Activated B cell treated with CpG ODN at 0.5 μM for 24 hours (primary cell): ENCODE measurements at regions not wholly inside any gene's neighbourhood (a gene's known extent, or its start where the extent isn't known, plus 50 kb on each side); places are given as distances from the start of the nearest gene placed in this dataset.
"Not testable (repeated sequence)": the region's sequence is repeated elsewhere in the genome, so short reads cannot be mapped to it uniquely, and the experiment has no call there.

Source experiments
- ATAC-seq: fragments of 200-7000 bp; cut with Tn5 transposase; one replicate; pipeline ENCODE4 v1.10.0; 2021; ENCODE audit warnings: low read depth, mild to moderate bottlenecking, moderate library complexity
- CTCF ChIA-PET: fragments of 350-600 bp; sonication (Branson Sonifier 250); formaldehyde crosslinking; loops from one replicate; lab custom pipeline; 2021; ENCODE audit warnings: antibody characterized with exemption; lab: Charles Lee
- POLR2A ChIA-PET: fragments of 350-600 bp; sonication (Branson Sonifier 250); formaldehyde crosslinking; loops from one replicate; lab custom pipeline; 2021; ENCODE audit warnings: antibody characterized with exemption; lab: Charles Lee
- DNase-seq: peaks from one replicate; pipeline ENCODE4 v3.0.0; 2022
- H3K27ac Mint-ChIP-seq: one replicate; pipeline ENCODE4 v1.8.0; 2020; ENCODE audit warnings: mixed read lengths
- H3K27me3 Mint-ChIP-seq: one replicate; pipeline ENCODE4 v1.8.0; 2021; ENCODE audit warnings: mixed read lengths
- H3K36me3 Mint-ChIP-seq: one replicate; pipeline ENCODE4 v1.8.0; 2021; ENCODE audit warnings: low read depth, mixed read lengths
- H3K4me1 Mint-ChIP-seq: one replicate; pipeline ENCODE4 v1.8.0; 2021; ENCODE audit warnings: mixed read lengths
- H3K4me3 Mint-ChIP-seq: one replicate; pipeline ENCODE4 v1.8.0; 2020; ENCODE audit warnings: mild to moderate bottlenecking, mixed read lengths
- H3K9me3 Mint-ChIP-seq: one replicate; pipeline ENCODE4 v1.8.0; 2020; ENCODE audit warnings: mixed read lengths
- intact Hi-C: fragments of 100-400 bp; cut with micrococcal nuclease; formaldehyde crosslinking; loops from one replicate; pipeline ENCODE4 v1.15.1; 2024
- TF ChIP-seq, protein P1 (sequence below): fragments of 200-600 bp; IDR thresholded peaks from one replicate; pipeline ENCODE4 v1.8.0; 2022; ENCODE audit warnings: antibody characterized with exemption, mild to moderate bottlenecking

DNA sequence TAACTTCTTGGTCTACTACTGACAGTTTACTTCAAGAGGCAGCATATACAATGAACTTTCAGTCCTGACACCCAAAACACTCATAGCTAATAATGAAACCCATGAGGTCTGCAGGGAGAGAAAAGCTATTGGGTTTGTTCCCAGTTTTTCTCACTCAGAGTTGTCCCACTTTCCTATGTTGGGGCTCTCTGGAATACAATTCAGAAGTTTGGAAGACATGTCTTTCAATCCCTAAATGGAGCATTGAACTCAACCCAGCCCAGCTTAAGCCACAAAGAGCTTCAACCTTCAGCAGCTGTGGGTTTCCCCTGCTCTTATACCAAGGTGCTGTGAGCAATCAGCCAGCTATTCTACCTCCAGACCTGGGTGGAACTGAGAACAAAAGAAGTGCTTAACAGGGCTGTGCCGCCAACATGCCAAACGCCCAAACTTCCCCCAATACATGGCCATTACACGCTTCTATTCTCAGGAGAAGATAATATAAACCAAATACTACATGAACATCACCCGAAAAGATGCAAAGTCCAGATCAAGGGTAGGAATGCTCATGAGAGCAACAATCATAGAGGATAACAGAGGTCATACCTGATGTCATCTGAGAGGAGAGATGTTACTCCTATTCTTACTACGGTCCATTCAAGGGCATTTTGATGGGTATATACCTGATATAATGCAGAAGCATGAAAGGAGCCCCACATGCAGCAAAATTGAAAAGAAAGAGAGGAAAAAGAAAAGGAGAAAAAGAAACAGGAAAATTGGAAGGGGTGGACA is 131.2 kb upstream of the TGFBR2 start:
- TF ChIP-seq, protein P1, sequence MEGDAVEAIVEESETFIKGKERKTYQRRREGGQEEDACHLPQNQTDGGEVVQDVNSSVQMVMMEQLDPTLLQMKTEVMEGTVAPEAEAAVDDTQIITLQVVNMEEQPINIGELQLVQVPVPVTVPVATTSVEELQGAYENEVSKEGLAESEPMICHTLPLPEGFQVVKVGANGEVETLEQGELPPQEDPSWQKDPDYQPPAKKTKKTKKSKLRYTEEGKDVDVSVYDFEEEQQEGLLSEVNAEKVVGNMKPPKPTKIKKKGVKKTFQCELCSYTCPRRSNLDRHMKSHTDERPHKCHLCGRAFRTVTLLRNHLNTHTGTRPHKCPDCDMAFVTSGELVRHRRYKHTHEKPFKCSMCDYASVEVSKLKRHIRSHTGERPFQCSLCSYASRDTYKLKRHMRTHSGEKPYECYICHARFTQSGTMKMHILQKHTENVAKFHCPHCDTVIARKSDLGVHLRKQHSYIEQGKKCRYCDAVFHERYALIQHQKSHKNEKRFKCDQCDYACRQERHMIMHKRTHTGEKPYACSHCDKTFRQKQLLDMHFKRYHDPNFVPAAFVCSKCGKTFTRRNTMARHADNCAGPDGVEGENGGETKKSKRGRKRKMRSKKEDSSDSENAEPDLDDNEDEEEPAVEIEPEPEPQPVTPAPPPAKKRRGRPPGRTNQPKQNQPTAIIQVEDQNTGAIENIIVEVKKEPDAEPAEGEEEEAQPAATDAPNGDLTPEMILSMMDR = no peak
- ChIA-PET POLR2A (interaction anchor here (0.6 to 2.5 kb wide), 8 partner anchors 25 to 1359 kb away, joined by 3 to 14 read pairs (median 6); partner anchors contain the start of gene TGFBR2), CTCF (interaction anchor here (0.9 to 1.4 kb wide), 5 partner anchors 13 to 156 kb away, joined by 3 to 4 read pairs (median 3); no protein-coding TSS in a partner anchor)
- intact Hi-C loops = loop anchor here (1.0 to 10.0 kb wide), 5 partner anchors 25 to 1060 kb away; partner anchors contain the start of genes STT3B and TGFBR2
- Mint-ChIP-seq H3K36me3 (peaks cover 2% of the 10 kb centered on the region), H3K4me3 (peak overlapping the region; percentile 54), H3K27me3 (no peaks in the 10 kb centered on the region), H3K9me3 (peaks cover 5% of the 10 kb centered on the region), H3K27ac (peak overlapping the region; percentile 75), H3K4me1 (peaks cover 76% of the 10 kb centered on the region)
- DNase-seq (no peak), ATAC-seq (peak; percentile 94)

DNA sequence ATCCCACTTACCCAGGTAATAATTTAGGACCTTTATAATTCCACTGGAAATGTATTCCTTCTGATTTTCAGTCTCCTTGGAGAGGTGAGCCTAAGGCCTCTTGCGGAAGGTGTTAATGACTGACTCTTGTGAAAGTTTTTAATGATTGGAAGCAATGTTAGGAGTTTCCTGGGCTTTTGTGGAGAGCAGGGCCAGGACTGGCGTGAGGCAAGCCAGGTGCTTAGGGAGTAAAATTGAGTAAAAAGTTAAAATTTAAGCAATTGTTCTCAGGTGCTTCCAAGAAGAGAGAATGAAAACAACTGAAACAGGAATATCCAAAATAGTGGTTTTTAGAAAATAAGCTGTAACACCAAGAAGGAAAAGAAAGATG is 130.6 kb upstream of the TGFBR2 start:
- TF ChIP-seq, protein P1 = no peak
- ChIA-PET POLR2A (interaction anchor here (1.1 to 2.5 kb wide), 4 partner anchors 11 to 131 kb away, joined by 3 to 14 read pairs (median 6); partner anchors contain the start of gene TGFBR2), CTCF (interaction anchor here (0.9 kb wide), 1 partner anchor 157 kb away, joined by 3 read pairs; no protein-coding TSS in a partner anchor)
- Mint-ChIP-seq H3K4me1 (peaks cover 73% of the 10 kb centered on the region), H3K27ac (peak overlapping the region; percentile 64), H3K4me3 (peak overlapping the region; percentile 54), H3K9me3 (peaks cover 5% of the 10 kb centered on the region), H3K36me3 (peaks cover 2% of the 10 kb centered on the region), H3K27me3 (no peaks in the 10 kb centered on the region)
- DNase-seq (no peak), ATAC-seq (no peak)
- intact Hi-C loops = loop anchor here (1.0 to 10.0 kb wide), 5 partner anchors 25 to 1059 kb away; partner anchors contain the start of genes STT3B and TGFBR2

DNA sequence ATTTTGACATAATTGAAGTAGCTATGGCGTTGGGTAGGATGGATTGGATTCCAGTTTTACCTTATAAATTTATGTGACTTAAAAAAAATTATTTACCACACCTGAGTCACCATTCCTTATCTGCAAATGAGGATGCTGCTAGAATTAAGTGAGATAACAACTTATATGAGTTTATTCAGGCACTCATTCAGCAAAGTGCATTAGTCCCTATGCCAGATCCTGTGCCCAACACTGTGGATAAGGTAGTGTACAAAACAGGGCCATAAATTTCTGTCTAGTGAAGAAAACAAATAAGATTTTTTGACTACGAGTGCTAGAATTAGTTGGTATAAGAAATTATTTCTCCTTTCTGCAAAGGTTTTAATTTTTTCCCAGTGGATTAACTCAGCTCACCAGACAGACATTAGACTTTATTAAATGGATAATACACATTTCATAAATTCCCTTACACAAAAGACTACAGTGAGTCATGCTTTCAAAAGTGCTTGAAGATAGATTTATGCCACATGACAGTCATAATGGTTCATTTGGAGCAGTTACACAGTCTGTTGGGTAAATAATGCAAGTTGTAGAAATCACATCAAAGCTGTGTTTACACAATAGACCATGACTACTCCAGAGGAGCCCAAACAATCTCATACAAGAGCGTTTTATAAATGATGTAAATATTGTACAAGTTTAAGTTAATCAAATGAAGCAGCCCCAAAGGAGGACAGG is 129.9 kb upstream of the TGFBR2 start:
- intact Hi-C loops = loop anchor here (10.0 kb wide), 1 partner anchor 1058 kb away; the partner anchor contains the start of gene STT3B
- H3K27me3 Mint-ChIP-seq = no peaks in the 10 kb centered on the region
- POLR2A ChIA-PET = interaction anchor here (1.0 to 1.9 kb wide), 8 partner anchors 10 to 217 kb away, joined by 3 to 7 read pairs (median 4); partner anchors contain the start of gene TGFBR2
- H3K9me3 Mint-ChIP-seq = peaks cover 5% of the 10 kb centered on the region
- CTCF ChIA-PET = interaction anchor here (1.2 kb wide), 1 partner anchor 152 kb away, joined by 4 read pairs; no protein-coding TSS in a partner anchor
- peak overlapping the region; percentile 58 for H3K4me3 Mint-ChIP-seq
- H3K4me1 Mint-ChIP-seq = peaks cover 79% of the 10 kb centered on the region
- TF ChIP-seq, protein P1 = no peak
- peak overlapping the region; percentile 87 for H3K27ac Mint-ChIP-seq
- H3K36me3 Mint-ChIP-seq = peaks cover 2% of the 10 kb centered on the region
- ATAC-seq = peak; percentile 22
- DNase-seq = no peak

DNA sequence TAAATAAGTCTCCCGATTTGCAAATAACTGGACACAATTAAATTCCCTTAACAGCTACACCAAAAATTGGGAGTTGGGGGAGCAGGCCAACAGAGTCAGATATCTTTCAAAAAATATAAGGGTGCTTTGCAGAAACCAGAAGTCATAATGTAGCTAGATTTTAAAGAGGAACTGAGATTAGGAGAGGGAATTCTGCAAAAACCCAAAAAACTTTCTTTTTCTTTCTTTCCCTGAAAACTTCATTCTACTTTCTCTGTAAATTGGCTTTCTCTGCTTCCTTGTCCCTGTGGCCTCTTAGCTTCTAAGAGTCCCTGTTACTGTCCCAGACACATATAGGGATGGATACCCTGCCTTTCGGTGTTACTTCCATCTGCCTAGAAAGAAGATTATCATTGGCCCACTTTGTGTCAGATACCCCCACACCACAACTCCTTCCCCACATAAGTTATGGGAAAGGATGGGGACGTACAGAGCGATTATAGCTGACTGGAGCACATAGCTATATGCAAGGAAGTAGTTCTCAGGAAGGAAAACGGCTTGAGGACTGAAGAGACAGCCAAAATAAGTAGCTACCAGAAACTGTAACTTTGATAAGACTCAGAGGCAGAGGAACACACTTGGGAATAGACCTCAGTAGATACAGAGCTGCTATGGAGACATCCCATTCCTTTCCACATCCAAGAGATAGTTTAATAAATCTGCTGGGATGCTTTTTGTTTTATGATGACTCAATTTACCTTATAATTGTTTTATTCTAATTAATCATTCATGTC is 129.1 kb upstream of the TGFBR2 start:
- H3K36me3 Mint-ChIP-seq = peaks cover 2% of the 10 kb centered on the region
- intact Hi-C loops = loop anchor here (10.0 kb wide), 1 partner anchor 1057 kb away; the partner anchor contains the start of gene STT3B
- CTCF ChIA-PET = interaction anchor here (1.2 to 1.7 kb wide), 4 partner anchors 26 to 279 kb away, joined by 4 to 5 read pairs (median 4); no protein-coding TSS in a partner anchor
- H3K4me1 Mint-ChIP-seq = peaks cover 77% of the 10 kb centered on the region
- no peak for ATAC-seq
- TF ChIP-seq, protein P1 = no peak
- DNase-seq = no peak
- peak overlapping the region; percentile 87 for H3K27ac Mint-ChIP-seq
- no peaks in the 10 kb centered on the region for H3K27me3 Mint-ChIP-seq
- POLR2A ChIA-PET = interaction anchor here (0.6 to 2.1 kb wide), 13 partner anchors 9 to 216 kb away, joined by 3 to 8 read pairs (median 4); partner anchors contain the start of gene TGFBR2
- peaks cover 5% of the 10 kb centered on the region for H3K9me3 Mint-ChIP-seq
- H3K4me3 Mint-ChIP-seq = peak overlapping the region; percentile 58

DNA sequence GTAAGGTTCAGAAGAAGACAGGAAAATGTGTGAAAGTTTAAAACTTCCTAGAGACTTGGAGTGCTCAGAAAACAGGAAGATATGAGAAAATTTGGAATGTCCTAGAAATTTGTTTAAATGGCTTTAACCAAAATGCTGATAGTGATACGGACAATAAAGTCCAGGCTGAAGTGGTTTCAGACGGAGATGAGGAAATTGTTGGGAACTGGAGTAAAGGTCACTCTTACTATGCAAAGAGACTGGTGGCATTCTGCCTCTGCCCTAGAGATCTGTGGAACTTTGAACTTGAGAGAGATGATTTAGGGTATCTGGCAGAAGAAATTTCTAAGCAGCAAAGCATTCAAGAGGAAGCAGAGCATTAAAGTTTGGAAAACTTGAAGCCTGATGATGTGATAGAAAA is 126.7 kb upstream of the TGFBR2 start:
- Mint-ChIP-seq H3K27ac (peak overlapping the region; percentile 43), H3K4me1 (peaks cover 59% of the 10 kb centered on the region)
- DNase-seq, H3K36me3 Mint-ChIP-seq, H3K9me3 Mint-ChIP-seq, ATAC-seq, H3K27me3 Mint-ChIP-seq, POLR2A ChIA-PET, H3K4me3 Mint-ChIP-seq: not testable (repeated sequence)
- intact Hi-C loops = loop anchor here (10.0 kb wide), 1 partner anchor 1055 kb away; the partner anchor contains the start of gene STT3B
- CTCF ChIA-PET = interaction anchor here (0.9 kb wide), 1 partner anchor 21 kb away, joined by 3 read pairs; no protein-coding TSS in a partner anchor

DNA sequence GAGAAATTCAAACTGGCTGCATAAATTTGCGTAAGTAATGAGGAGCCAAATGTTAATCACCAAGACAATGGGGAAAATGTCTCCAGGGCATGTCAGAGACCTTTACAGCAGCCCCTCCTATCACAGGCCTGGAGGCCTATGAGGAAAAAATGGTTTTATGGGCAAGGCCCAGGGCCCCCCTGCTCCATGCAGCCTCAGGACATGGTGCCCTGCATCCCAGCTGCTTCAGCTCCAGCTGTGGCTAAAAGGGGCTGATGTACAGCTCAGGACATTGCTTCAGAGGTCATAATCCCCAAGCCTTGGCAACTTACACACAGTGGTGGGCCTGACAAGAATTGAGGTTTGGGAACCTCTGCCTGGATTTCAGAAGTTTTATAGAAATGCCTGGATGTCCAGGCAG is 126.2 kb upstream of the TGFBR2 start:
- H3K4me3 Mint-ChIP-seq, H3K27me3 Mint-ChIP-seq, DNase-seq, POLR2A ChIA-PET, intact Hi-C loops, ATAC-seq, H3K36me3 Mint-ChIP-seq, H3K9me3 Mint-ChIP-seq, H3K27ac Mint-ChIP-seq: not testable (repeated sequence)
- H3K4me1 Mint-ChIP-seq = peaks cover 54% of the 10 kb centered on the region
- CTCF ChIA-PET = interaction anchor here (0.9 kb wide), 1 partner anchor 21 kb away, joined by 3 read pairs; no protein-coding TSS in a partner anchor
